Activated CD4-positive, alpha-beta T cell treated with anti-CD3 and anti-CD28 coated beads for 36 hours (primary cell): ENCODE measurements at regions not wholly inside any gene's neighbourhood (a gene's known extent, or its start where the extent isn't known, plus 50 kb on each side); places are given as distances from the start of the nearest gene placed in this dataset.

Experiments
- ATAC-seq: fragments of 200-7000 bp; cut with Tn5 transposase; one replicate; pipeline ENCODE4 v1.10.0; 2021; ENCODE audit warnings: mild to moderate bottlenecking, moderate library complexity
- CTCF ChIA-PET: fragments of 350-600 bp; sonication (Branson Sonifier 250); formaldehyde crosslinking; loops from one replicate; lab custom pipeline; 2021; ENCODE audit warnings: antibody characterized with exemption; lab: Charles Lee
- POLR2A ChIA-PET: fragments of 350-600 bp; sonication (Branson Sonifier 250); formaldehyde crosslinking; loops from one replicate; lab custom pipeline; 2021; ENCODE audit warnings: antibody characterized with exemption, inconsistent platforms; lab: Charles Lee
- DNase-seq: peaks from one replicate; pipeline ENCODE4 v3.0.0-alpha.2; 2020
- H3K27ac Mint-ChIP-seq: one replicate; pipeline ENCODE4 v1.8.0; 2021; ENCODE audit warnings: mixed read lengths
- H3K27me3 Mint-ChIP-seq: one replicate; pipeline ENCODE4 v1.8.0; 2021; ENCODE audit warnings: mixed read lengths
- H3K36me3 Mint-ChIP-seq: one replicate; pipeline ENCODE4 v1.8.0; 2021; ENCODE audit warnings: low read depth, mixed read lengths
- H3K4me1 Mint-ChIP-seq: one replicate; pipeline ENCODE4 v1.8.0; 2021; ENCODE audit warnings: mixed read lengths
- H3K4me3 Mint-ChIP-seq: one replicate; pipeline ENCODE4 v1.8.0; 2021; ENCODE audit warnings: mild to moderate bottlenecking, moderate library complexity, mixed read lengths
- H3K9me3 Mint-ChIP-seq: one replicate; pipeline ENCODE4 v1.8.0; 2021; ENCODE audit warnings: low read depth, mixed read lengths
- intact Hi-C, 2 experiments: fragments of 100-400 bp; cut with DNase I in 1 of 2; cut with micrococcal nuclease in 1 of 2; formaldehyde crosslinking; loops; one replicate each; pipeline versions ENCODE4 v1.14.2 to v1.15.1; 2022 to 2024; cut with DNase I, micrococcal nuclease

DNA sequence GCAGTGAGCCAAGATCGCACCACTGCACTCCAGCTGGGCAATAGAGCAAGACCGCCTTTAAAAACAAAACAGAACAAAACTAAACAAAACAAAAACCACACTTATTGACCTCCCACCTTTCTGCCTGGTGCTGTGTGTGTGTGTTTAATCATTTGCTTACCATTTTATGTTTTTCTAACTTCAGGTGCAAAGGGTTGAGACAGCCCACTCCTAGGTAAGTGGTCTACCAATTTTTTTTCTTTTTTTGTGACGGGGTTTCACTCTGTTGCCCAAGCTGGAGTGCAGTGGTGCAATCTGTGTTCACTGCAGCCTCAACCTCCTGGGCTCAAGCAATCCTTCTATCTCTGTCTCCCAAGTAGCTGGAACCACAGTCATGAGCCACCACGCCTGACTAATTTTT, 65.8 kb downstream of the SALL1 start:
- Mint-ChIP-seq H3K36me3 (no peaks in the 10 kb centered on the region), H3K27ac (no peak overlapping the region), H3K4me1 (no peaks in the 10 kb centered on the region), H3K9me3 (no peaks in the 10 kb centered on the region), H3K4me3 (no peak overlapping the region), H3K27me3 (peaks cover 8% of the 10 kb centered on the region)
- ChIA-PET CTCF (no interaction called here), POLR2A (no interaction called here)
- no peak for DNase-seq
- intact Hi-C loops = no loop called here
- ATAC-seq = no peak

DNA sequence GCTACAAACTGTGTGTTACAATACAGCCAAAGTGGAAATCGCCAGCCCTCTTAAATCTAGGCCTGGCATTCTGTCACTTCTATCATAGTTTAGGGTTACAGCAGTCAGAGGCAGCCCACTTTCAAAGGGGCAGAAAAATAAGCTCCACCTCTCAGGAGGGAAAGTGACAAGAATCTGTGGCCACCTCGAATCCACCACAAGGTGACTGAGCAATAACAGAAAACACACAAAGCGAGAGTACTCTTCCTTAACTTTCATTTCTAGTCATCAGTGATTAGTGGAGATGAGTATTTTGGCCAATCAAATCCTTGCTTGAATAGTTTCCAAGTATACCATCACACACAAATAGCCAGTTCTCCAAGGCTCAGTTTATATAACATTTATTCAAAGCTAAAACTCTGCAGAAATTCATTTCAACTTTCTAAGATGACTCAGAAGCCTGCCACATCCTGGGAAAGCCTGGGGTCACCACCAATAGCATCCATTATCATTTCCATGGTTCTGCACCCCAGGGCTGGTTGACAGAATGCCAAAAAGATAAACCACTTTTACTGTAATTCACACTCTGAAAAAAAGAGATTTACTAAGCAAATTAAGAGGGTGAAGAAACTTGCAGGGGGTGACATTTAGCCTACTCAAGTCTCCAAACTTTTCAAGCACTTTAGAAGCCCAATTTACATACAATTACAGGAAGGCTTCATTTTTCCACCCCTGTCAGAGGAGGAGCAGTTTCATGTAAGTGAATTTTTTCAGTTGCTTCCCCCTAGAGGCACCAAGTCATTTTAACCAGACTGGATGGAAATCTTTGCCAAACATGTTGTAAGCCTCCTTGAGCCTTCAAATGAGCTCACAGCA, 66.8 kb downstream of the SALL1 start:
- Mint-ChIP-seq H3K27me3 (peaks cover 8% of the 10 kb centered on the region), H3K27ac (no peak overlapping the region), H3K4me1 (no peaks in the 10 kb centered on the region), H3K4me3 (no peak overlapping the region), H3K9me3 (peaks cover 1% of the 10 kb centered on the region), H3K36me3 (no peaks in the 10 kb centered on the region)
- intact Hi-C loops = no loop called here
- CTCF ChIA-PET = no interaction called here
- DNase-seq = no peak
- POLR2A ChIA-PET = no interaction called here
- no peak for ATAC-seq

DNA sequence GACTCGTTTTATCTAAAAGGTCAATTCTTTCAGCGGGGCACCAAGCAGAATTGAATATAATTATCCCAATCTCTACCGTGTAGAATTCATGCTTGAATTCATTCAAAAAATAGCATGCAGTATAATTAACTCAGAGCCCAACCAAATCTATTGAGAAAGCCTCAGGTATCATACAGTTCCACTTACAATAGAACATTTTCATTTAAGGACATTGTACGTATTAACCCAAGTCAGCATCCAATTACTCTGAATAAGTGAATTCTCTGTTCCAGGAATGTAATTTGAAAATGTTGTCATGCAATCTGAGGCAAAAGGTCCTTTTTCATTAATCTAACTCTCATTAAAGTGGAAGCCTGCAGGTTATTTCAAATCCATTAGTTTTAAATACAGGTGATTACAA, 78.5 kb downstream of the SALL1 start:
- ChIA-PET CTCF (no interaction called here), POLR2A (no interaction called here)
- Mint-ChIP-seq H3K4me3 (no peak overlapping the region), H3K9me3 (no peaks in the 10 kb centered on the region), H3K27me3 (peaks cover 2% of the 10 kb centered on the region), H3K36me3 (no peaks in the 10 kb centered on the region), H3K27ac (no peak overlapping the region), H3K4me1 (no peaks in the 10 kb centered on the region)
- no peak for ATAC-seq
- intact Hi-C loops = no loop called here
- DNase-seq = no peak

DNA sequence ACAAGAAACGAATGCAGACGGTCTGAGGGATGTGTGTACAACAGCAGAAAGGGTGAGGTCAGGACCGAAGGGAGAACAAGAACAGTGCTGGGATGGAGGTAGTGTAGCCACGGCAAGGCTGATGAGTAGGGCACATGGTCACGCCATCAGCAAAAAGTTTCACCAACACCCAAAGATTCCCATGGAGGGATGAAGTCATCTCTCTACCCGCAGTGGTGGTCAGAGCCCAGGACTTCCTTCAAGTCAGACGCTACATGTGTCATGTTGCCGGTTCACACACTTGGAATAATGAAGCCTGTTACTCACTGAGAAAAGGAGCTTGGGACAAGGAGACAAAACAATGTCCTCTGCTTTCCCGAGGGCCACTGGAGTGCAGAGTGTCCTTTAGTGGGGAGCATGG, 79.7 kb downstream of the SALL1 start:
- intact Hi-C loops = no loop called here
- H3K9me3 Mint-ChIP-seq = no peaks in the 10 kb centered on the region

DNA sequence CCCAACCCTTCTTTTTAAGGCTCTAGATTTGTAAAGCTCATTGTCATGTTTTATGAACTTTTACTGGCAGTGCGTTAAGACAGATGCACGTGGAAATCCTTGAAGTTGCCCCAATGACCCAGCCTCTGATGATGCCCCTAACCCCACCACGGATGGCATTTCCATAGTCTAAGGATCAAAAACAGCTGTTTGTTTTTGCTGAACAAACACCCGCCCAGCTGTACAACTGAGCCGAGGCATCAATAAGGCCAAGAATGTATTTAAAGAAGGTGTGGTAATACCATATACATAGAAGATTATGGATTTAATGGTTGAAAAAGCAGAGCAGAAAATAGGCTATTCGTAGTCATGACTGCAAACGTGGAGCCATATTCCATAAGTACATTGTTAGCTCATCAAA, 83.7 kb downstream of the SALL1 start:
- ChIA-PET POLR2A (no interaction called here), CTCF (no interaction called here)
- ATAC-seq (no peak), DNase-seq (no peak)
- H3K9me3 Mint-ChIP-seq = no peaks in the 10 kb centered on the region
- no peaks in the 10 kb centered on the region for H3K27me3 Mint-ChIP-seq
- H3K36me3 Mint-ChIP-seq = no peaks in the 10 kb centered on the region
- intact Hi-C loops = no loop called here
- H3K4me1 Mint-ChIP-seq = no peaks in the 10 kb centered on the region
- no peak overlapping the region for H3K27ac Mint-ChIP-seq
- H3K4me3 Mint-ChIP-seq = no peak overlapping the region

More for the DNA sequence above, 79.7 kb downstream of the SALL1 start:
- ATAC-seq = no peak
- H3K27ac Mint-ChIP-seq = no peak overlapping the region
- no peak overlapping the region for H3K4me3 Mint-ChIP-seq
- no peaks in the 10 kb centered on the region for H3K4me1 Mint-ChIP-seq
- no peaks in the 10 kb centered on the region for H3K36me3 Mint-ChIP-seq
- peaks cover 2% of the 10 kb centered on the region for H3K27me3 Mint-ChIP-seq
- DNase-seq = no peak
- CTCF ChIA-PET = interaction anchor here (0.8 kb wide), 1 partner anchor 193 kb away, joined by 4 read pairs; no protein-coding TSS in a partner anchor
- POLR2A ChIA-PET = no interaction called here

DNA sequence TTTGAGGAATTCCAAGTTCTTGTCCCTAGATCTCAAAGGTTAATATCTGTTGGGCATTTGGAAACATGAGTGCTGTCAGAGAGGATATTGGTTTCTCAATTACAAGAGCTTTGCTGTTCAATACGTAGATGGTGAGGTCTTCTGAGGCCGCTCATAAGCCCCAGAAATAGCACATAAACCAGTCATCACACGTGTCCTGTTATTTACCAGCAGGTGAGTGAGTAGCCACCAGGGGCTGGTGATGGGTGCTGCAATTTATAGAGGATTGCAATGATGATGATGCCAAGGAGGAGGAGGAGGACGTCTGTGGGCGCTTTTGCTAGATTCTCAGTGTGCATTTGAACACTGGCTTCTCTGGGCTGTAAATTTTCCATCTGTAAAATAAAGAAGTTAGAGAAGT, 89.0 kb downstream of the SALL1 start:
- no peaks in the 10 kb centered on the region for H3K36me3 Mint-ChIP-seq
- no peak overlapping the region for H3K4me3 Mint-ChIP-seq
- H3K4me1 Mint-ChIP-seq = no peaks in the 10 kb centered on the region
- H3K27me3 Mint-ChIP-seq = peaks cover 7% of the 10 kb centered on the region
- POLR2A ChIA-PET = no interaction called here
- CTCF ChIA-PET = no interaction called here
- DNase-seq (no peak), ATAC-seq (no peak)
- H3K9me3 Mint-ChIP-seq = no peaks in the 10 kb centered on the region
- intact Hi-C loops = no loop called here
- no peak overlapping the region for H3K27ac Mint-ChIP-seq

DNA sequence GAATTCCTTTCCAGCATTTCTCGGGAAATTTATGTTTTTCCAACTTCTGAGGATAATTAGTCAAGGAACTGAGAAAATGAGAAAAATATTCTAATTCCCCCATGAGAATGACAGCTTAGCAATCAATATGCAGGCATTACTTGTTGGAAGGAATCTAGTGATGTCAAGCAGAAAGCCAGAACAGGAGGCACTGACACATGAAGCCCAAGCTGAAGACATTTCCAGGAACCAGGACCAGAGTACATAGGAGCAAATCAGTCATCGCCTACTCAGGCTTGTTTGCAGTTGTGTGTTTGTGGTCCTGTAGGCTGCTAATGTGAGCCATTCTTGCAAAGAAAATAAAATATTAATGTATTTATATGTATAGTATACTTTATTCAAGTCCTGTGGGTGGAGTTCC, 89.7 kb downstream of the SALL1 start:
- no peak for ATAC-seq
- peaks cover 8% of the 10 kb centered on the region for H3K27me3 Mint-ChIP-seq
- ChIA-PET POLR2A (no interaction called here), CTCF (interaction anchor here (0.9 kb wide), 1 partner anchor 9 kb away, joined by 3 read pairs; no protein-coding TSS in a partner anchor)
- no peaks in the 10 kb centered on the region for H3K9me3 Mint-ChIP-seq
- intact Hi-C loops = no loop called here
- no peak for DNase-seq
- H3K4me3 Mint-ChIP-seq = no peak overlapping the region
- no peak overlapping the region for H3K27ac Mint-ChIP-seq
- H3K36me3 Mint-ChIP-seq = no peaks in the 10 kb centered on the region
- H3K4me1 Mint-ChIP-seq = no peaks in the 10 kb centered on the region

DNA sequence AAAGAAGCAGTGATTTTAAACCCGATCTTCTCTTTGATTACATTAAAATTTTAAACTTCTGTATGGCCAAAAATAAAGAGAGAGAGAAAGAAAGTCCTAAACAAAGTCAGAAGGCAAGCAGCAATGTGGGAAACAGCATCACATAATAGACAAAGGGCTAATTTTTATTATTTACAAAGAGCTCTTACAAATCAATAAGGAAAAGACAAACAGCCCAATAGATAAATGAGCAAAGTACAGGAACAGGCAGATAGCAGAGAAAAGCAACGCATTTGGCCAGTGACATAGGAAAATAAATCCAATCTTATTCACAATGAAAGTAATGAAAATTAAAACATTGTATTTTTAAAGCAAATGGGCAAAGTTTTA, 93.1 kb downstream of the SALL1 start:
- H3K36me3 Mint-ChIP-seq = no peaks in the 10 kb centered on the region
- DNase-seq = no peak
- POLR2A ChIA-PET = no interaction called here
- H3K4me3 Mint-ChIP-seq = no peak overlapping the region
- no peaks in the 10 kb centered on the region for H3K4me1 Mint-ChIP-seq
- H3K27me3 Mint-ChIP-seq = peaks cover 16% of the 10 kb centered on the region
- intact Hi-C loops = no loop called here
- no peak overlapping the region for H3K27ac Mint-ChIP-seq
- CTCF ChIA-PET = interaction anchor here (1.0 kb wide), 1 partner anchor 155 kb away, joined by 3 read pairs; no protein-coding TSS in a partner anchor
- no peaks in the 10 kb centered on the region for H3K9me3 Mint-ChIP-seq
- no peak for ATAC-seq

DNA sequence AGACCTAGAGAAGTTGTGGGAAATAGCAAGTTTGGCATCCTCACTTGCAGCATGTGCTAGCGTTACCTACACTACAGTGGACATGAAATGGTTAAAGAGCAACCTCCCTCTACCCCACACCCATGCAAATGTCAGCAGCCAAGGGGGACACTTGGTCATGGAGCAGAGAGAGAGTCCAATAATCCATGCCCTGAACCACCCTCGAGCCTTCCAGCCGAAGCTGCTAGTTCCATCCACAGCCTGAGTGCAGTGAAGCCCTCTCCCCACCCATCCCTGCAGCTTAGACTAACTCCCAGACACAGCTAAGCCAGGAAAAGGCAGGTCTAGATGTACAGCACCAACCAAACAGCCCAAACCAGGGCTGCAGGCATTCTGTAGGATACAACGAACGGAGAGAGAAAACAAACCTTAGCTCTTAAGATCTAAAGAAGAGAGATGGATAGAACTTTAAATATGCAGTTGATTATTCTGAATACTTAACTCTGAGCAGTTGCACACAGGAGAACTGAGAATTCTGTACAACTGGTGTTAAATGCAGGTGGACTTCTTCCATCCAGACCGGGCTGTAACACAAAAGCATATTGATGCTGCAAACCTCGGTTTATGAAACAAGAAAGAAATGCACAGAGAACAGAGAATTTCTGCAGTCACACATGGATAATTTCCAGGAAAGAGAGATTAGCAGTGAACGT, 93.8 kb downstream of the SALL1 start:
- peaks cover 16% of the 10 kb centered on the region for H3K27me3 Mint-ChIP-seq
- no peaks in the 10 kb centered on the region for H3K9me3 Mint-ChIP-seq
- H3K4me3 Mint-ChIP-seq = no peak overlapping the region
- ChIA-PET POLR2A (no interaction called here), CTCF (interaction anchor here (1.0 kb wide), 1 partner anchor 154 kb away, joined by 3 read pairs; no protein-coding TSS in a partner anchor)
- intact Hi-C loops = no loop called here
- no peaks in the 10 kb centered on the region for H3K4me1 Mint-ChIP-seq
- no peaks in the 10 kb centered on the region for H3K36me3 Mint-ChIP-seq
- no peak overlapping the region for H3K27ac Mint-ChIP-seq
- DNase-seq = no peak
- ATAC-seq = no peak

DNA sequence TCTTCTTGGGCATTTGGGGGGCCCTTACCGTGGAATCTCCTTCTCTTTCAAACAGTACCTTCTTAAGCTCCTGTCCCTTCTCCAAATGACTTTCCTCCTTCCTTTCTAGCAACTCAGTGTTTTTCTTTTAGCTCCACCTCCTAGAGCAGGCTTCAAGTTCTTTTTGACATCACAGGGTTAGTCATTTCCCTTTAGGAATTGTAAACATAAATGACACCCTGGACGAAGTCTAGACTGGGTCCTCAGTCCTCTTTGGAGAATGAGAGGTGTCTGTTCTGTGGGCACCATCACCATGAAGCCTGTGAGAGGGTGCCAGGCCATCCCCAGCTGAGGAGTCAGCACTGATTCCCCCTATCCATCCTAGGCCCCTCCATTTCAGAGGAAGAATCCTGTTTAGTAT, 94.7 kb downstream of the SALL1 start:
- peaks cover 12% of the 10 kb centered on the region for H3K27me3 Mint-ChIP-seq
- no peak for DNase-seq
- ChIA-PET CTCF (no interaction called here), POLR2A (no interaction called here)
- no peak overlapping the region for H3K27ac Mint-ChIP-seq
- ATAC-seq = no peak
- intact Hi-C loops = no loop called here
- no peaks in the 10 kb centered on the region for H3K4me1 Mint-ChIP-seq
- H3K9me3 Mint-ChIP-seq = no peaks in the 10 kb centered on the region
- H3K4me3 Mint-ChIP-seq = no peak overlapping the region
- H3K36me3 Mint-ChIP-seq = no peaks in the 10 kb centered on the region

DNA sequence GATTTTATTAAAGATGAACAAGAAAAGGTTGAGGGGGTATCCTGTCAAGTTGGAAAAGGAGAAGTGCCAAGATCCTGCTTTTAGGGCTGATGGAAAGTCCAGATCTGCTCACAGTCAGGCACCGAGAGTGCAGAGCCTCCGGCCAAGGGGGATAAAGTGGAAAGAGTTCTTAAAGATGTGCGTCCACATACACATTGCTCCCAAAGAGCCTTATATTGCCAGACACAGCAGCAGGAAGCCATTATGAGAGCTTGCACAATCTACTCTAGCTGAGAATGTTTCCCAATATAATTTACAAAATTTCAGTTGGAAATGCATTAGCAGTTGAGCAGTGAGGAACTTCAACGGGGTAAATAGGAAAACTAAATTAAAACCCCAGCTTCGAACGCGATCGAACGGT, 95.6 kb downstream of the SALL1 start:
- CTCF ChIA-PET = interaction anchor here (0.7 kb wide), 1 partner anchor 639 kb away, joined by 3 read pairs; no protein-coding TSS in a partner anchor
- H3K4me3 Mint-ChIP-seq = no peak overlapping the region

DNA sequence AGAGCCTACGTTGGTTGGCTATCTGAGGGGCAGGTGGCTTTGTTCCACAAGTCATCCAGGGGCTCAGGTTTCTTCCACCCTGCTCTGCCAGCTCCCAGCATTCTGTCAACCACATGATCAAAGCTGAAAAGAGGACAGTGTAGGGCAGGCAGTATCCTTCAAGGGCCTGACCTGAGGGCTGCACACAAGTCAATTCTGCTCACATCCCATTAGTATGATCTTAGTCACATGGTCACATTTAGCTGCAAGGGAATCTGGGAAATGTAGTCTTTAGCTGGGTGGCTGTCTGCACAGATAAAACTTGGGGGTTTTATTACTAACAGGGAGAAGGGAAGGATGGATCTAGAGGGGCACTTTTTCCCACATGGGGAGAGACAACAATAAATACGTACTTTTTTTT, 97.3 kb downstream of the SALL1 start:
- ATAC-seq (no peak), DNase-seq (no peak)
- ChIA-PET POLR2A (no interaction called here), CTCF (no interaction called here)
- intact Hi-C loops = no loop called here
- Mint-ChIP-seq H3K4me3 (no peak overlapping the region), H3K4me1 (no peaks in the 10 kb centered on the region), H3K27me3 (peaks cover 11% of the 10 kb centered on the region), H3K36me3 (no peaks in the 10 kb centered on the region), H3K27ac (no peak overlapping the region), H3K9me3 (no peaks in the 10 kb centered on the region)

More for the DNA sequence above, 95.6 kb downstream of the SALL1 start:
- Mint-ChIP-seq H3K4me1 (no peaks in the 10 kb centered on the region), H3K9me3 (no peaks in the 10 kb centered on the region), H3K27me3 (peaks cover 14% of the 10 kb centered on the region), H3K27ac (no peak overlapping the region), H3K36me3 (no peaks in the 10 kb centered on the region)
- DNase-seq = no peak
- no peak for ATAC-seq
- intact Hi-C loops = no loop called here
- POLR2A ChIA-PET = no interaction called here
